ENCODE measurements at regions not wholly inside any gene's neighbourhood (a gene's known extent, or its start where the extent isn't known, plus 50 kb on each side); places are given as distances from the start of the nearest gene placed in this dataset.

GRCh38 chr11:69891421-69892236 lies 72.4 kb upstream of the FGF3 start:
- TF ChIP-seq CTCF (conservative IDR thresholded peaks at IDR 0.05 in 1 of 2, IDR thresholded peaks at IDR 0.05 in 1 of 2; ENCODE audit: low read depth in 1 of 2, low read length in 2 of 2) = no peak
- TF ChIP-seq EZH2 (IDR thresholded peaks at IDR 0.05; ENCODE audit: low read length, missing control alignments) = no peak

All from fibroblast of lung (primary cell).